ENCODE measurements at regions not wholly inside any gene's neighbourhood (a gene's known extent, or its start where the extent isn't known, plus 50 kb on each side); places are given as distances from the start of the nearest gene placed in this dataset.

- H3K4me3 ChIP-seq (ENCODE audit: low read depth, low read length), result no peak overlapping the region
- DNase-seq (ENCODE audit: low read depth), result no peak
- no peak for TF ChIP-seq CTCF (IDR thresholded peaks at IDR 0.05; ENCODE audit: insufficient read depth, low read depth, low read length)
Measured at GRCh38 chr5:129821477-129822131, 73.7 kb downstream of the MINAR2 start.

GRCh38 chr5:129830288-129830687, 74.0 kb upstream of the CHSY3 start:
- no peak for DNase-seq (ENCODE audit: low read depth)
- H3K4me3 ChIP-seq (ENCODE audit: low read depth, low read length), result no peak overlapping the region
- no peak for TF ChIP-seq CTCF (IDR thresholded peaks at IDR 0.05; ENCODE audit: insufficient read depth, low read depth, low read length)

DNA sequence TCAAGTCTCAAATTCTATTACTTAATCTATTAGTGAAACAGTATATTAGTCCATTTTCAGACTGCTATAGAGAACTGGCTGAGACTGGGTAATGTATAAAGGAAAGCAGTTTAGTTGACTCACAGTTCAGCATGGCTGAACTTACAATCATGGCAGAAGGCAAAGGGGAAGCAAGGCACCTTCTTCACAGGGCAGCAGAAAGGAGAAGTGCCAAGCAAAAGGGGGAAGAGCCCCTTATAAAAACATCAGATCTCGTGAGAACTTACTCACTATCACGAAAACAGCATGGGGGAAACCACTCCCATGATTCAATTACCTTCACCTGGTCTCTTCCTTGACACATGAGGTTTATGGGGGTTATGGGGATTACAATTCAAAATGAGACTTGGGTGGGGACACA, 67.9 kb upstream of the CHSY3 start:
- no peak for DNase-seq (ENCODE audit: low read depth)
- no peak for TF ChIP-seq CTCF (IDR thresholded peaks at IDR 0.05; ENCODE audit: insufficient read depth, low read depth, low read length)
- no peak overlapping the region for H3K4me3 ChIP-seq (ENCODE audit: low read depth, low read length)

DNA sequence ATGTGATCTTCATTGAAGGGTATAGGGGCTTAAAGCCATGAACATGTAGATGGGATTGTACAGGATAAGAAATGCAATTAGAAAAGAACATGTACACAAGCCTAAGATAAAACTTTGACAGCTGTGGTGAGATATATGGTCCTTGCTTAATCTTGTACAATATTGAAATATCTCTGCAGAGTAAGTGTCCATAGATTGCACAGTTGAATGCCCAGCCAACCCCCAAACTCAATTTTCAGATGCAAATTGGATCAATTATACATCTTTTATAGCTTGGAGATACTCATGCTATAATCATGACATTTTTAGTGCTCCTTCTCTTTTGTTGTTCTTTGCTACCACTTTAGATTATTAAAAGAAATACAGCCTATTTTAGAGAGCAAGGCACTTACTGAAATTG, 59.5 kb upstream of the CHSY3 start:
- no peak for DNase-seq (ENCODE audit: low read depth)
- TF ChIP-seq CTCF (IDR thresholded peaks at IDR 0.05; ENCODE audit: insufficient read depth, low read depth, low read length), result no peak
- H3K4me3 ChIP-seq (ENCODE audit: low read depth, low read length), result no peak overlapping the region

- no peak overlapping the region for H3K4me3 ChIP-seq (ENCODE audit: low read depth, low read length)
- DNase-seq (ENCODE audit: low read depth), result peak; percentile 72
- TF ChIP-seq CTCF (IDR thresholded peaks at IDR 0.05; ENCODE audit: insufficient read depth, low read depth, low read length), result peak; percentile 98
Measured at GRCh38 chr5:129852747-129853352, 51.4 kb upstream of the CHSY3 start.

DNA sequence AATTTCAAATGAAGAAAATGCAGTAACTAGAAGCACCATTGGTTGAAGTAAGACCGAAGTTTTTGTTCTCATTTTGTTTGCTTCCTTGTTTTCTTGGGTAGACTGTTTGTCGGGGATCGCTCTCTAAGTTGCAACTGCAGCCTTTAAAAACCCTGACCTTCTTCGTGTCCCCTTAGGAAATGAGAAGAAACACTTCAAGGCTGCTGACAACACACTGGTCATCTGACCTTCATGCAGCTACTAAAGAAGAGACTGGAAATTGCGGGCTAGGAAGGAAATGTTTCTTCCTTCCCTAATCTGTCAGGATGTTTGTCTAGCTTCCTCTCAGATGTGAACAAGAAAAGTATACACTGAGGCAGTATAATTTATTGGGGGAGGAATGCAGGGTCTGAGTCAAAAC, 50.7 kb upstream of the CHSY3 start:
- no peak overlapping the region for H3K4me3 ChIP-seq (ENCODE audit: low read depth, low read length)
- TF ChIP-seq CTCF (IDR thresholded peaks at IDR 0.05; ENCODE audit: insufficient read depth, low read depth, low read length), result no peak
- DNase-seq (ENCODE audit: low read depth), result no peak
